Stimulated activated CD4-positive, alpha-beta T cell treated with anti-CD3 and anti-CD28 coated beads, Interleukin-15, amount 100 ng/mL, for 1 hour (primary cell): ENCODE measurements at regions not wholly inside any gene's neighbourhood (a gene's known extent, or its start where the extent isn't known, plus 50 kb on each side); places are given as distances from the start of the nearest gene placed in this dataset.
"Not testable (repeated sequence)": the region's sequence is repeated elsewhere in the genome, so short reads cannot be mapped to it uniquely, and the experiment has no call there.

Source experiments
- DNase-seq, 2 donors: peaks; one replicate each; pipeline ENCODE4 v3.0.0-alpha.2; 2020; ENCODE audit warnings: low read depth in 1 of 2, low spot score in 1 of 2

DNA sequence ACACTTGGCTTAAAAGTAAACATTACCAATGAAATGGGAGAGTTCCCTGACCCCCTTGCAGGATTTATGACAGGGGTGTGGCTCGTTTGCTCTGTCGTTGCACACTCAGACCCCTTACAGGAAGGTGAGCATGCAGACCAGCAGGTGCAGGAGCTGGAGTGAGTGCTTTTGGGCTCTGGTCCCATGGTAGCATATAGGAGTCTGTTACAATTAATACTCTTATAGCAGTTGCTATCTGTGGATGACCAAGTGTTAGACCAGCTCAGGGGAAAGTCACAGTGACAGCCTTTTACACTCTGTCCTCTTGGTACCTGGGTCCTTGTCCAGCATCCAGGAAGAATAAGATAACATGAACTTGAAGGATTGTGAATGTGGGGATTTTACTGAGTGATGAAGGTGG, 1177.5 kb downstream of the NSUN3 start:
- DNase-seq: no peak

DNA sequence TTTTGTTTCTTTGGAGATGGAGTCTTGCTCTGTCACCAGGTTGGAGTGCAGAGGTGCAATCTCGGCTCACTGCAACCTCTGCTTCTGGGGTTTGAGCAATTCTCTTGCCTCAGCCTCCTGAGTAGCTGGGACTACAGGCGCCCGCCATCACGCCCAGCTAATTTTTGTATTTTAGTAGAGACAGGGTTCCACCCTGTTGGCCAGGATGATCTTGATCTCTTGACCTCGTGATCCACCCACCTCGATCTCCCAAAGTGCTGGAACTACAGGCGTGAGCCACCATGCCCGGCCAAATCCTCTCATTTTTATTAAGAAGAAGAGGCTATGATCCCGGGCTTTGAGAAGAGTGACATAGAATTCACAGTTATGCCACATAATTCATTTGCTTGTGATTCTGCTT, 1178.4 kb downstream of the NSUN3 start:
- DNase-seq: not testable (repeated sequence)

DNA sequence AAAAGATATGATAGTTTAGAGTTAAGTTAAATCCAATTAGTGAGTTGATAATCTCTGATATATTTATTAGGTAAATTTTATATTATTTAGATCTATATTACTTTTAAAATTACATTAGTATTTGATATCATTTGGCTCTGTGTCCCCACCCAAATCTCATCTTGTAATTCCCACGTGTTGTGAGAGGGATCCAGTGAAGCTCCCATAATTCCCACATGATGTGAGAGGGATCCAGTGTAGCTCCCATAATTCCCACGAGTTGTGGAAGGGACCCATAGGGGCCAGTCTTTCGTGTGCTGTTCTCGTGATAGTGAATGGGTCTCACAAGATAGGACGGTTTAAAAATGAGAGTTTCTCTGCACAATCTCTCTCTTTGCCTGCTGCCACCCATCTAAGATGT, 1183.6 kb downstream of the NSUN3 start:
- DNase-seq: no peak

DNA sequence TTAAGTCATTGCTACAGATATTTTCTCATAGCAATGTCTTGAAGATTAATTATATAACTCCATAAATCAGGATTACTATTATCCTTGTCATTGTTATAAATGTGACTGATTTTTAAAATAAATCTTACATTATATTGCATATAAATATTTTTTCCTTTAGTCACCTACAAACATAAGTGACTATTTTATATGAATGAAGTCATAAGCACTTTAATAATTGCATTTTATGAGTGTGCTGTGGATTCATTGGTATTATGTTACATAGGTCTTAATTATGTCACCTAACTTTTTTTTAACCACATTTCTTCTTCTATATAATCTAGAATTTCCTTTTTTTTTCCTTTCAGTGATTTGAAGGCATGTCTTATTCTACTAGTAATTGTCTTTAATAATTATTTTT, 1191.2 kb downstream of the NSUN3 start:
- no peak for DNase-seq

DNA sequence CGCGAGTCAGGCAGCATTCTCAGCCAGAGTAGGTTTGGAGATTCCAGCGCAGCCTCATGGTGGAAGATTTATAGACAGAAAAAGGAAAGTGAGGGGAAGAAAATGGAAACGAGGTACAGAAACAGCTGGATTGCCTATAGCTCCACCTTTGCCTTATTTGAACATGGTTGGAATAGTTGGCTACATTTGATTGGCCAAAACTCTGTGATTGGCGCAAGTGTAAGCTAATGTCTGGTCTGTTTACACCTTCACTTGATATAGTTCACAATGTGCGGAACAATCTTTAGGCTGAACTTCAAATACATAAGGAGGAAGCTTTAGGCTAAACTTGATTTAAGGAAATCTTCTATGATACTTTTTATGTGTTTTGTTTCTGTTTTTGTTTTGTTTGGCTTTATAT, 1191.9 kb downstream of the NSUN3 start:
- DNase-seq: no peak

DNA sequence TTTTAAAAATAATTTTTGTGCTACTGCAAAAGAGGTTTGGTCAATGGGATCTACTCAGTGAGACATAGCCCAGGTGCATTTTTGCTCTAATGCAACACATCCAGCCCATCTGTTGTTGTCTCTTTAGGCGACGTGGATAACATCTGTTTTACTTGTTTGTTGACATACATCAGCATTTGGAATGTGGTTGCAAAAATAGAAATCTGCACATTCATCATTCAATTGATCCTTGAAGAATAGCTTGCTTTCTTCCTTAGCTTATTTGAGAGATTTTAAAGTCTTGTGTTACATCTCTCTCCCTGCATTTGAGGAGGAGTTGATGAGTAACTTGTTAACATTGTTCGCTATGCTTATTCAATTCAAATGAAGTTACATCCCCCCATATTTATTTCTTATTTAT, 1202.3 kb downstream of the NSUN3 start:
- no peak for DNase-seq

DNA sequence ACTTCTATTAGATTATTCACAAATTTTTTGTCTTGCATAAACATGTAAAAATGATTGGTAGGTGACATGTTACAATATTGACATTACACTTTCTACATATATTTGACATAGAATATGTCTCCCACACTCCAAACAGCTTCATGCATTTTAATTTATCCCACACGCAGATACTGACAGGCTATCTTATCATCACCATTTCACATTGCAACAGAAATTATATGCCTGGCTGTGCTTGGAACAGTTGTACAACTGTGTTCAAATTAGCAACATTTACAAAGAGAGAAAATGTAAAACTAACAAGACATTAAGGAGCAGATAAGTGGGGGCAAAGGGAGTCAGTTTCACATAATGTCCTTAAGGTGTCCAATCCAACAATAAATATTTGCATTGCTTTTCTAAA, 1208.5 kb downstream of the NSUN3 start:
- no peak for DNase-seq

DNA sequence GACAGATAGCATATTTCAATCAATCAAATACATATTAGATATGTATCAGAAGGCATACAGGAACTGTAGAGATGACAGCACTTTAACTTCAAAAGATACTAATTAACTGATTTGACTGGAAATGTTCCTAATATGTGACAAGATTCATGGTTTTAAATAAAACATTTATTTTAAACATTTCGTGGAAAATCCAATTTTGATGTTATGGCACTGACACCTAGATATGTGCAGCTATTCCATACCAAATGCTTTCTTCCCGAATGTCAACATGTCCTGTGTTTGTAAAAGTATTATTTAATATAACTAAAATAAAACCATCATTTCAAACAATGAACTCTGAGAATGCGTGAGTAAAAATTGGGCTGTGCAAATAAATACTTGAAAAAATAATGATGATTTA, 1209.3 kb downstream of the NSUN3 start:
- no peak for DNase-seq

DNA sequence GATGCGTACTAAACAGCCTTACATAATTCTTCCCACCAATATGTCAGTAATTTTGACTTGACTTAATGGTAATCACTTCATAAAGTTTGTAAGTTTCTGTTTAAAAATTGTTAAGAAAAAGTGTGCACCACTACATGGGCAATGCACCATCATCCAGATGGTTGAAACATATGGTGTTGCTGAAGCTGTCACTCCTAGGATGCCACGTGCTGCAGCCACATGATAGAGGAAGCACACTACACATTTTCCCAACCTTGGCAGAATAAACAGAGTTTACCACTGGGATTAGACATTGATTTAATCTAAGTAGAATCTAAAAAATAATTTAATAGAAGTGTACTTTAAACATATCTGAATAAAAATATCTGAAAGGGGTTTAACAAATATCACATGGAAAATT, 1209.9 kb downstream of the NSUN3 start:
- no peak for DNase-seq

DNA sequence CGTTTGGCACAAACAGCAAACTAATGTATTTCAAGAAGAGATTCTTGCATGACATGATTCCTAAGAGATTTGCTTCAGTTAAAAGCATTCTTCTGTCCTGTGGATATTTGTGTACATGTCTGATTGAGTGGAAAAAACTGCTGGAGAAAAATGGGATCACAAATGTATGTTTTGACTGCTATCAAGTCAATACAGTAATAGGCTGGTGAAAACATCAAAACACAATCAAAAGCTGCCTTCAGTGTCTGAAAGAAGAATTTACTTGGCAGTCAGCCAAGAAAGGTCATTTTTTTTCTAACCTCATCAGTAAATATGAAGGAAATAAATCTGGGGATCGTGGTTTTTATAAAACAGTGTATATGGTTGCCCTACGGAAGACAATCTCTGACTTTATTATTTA, 1214.8 kb downstream of the NSUN3 start:
- no peak for DNase-seq

DNA sequence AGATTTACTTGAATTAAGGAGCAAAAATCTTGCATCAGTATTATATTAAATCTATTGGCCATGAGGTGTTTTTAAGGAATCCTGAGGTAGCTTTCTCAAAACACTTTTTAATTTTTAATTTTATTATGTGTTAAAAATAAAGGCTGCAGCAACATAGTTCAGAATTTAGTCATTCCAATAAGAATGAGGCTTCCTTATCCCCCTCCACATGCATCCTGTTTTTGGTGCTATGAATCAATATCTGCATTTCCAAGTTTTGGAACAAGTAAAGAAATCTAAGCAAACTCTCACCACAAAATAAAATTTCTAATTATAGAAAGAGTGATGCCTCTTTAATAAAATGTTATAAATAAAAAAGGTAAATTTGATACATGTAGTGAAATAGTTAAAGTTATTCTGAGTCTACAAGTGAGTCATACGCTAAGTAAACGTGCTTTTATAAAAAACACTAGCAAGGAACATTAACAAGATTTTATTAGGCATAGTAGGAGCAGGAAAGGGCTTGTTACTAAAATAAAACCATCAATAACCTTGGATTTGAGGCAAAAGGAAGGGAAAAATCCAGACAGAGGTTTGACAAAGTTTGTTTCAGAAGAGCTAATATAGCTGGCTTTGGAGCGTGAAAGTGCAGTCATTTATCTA, 1218.0 kb downstream of the NSUN3 start:
- DNase-seq: no peak

DNA sequence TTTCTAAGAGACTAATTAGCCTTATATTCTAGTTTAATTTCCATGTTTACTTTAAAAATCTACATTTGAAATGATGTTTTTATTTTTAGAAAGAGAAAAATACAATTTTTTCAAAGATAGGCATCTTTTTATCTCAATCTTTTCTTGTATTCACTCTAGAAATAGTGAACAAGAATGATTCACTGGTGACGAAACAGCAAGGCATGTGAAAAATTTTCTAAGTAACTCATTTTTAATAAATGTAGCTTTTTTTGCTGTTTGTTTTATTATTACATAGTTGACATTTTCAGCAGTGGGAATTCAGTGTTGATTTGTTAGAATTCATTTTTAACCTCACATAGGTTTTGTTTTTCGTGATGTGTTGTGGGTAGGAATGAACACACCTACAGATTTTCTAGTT, 1226.4 kb downstream of the NSUN3 start:
- no peak for DNase-seq

DNA sequence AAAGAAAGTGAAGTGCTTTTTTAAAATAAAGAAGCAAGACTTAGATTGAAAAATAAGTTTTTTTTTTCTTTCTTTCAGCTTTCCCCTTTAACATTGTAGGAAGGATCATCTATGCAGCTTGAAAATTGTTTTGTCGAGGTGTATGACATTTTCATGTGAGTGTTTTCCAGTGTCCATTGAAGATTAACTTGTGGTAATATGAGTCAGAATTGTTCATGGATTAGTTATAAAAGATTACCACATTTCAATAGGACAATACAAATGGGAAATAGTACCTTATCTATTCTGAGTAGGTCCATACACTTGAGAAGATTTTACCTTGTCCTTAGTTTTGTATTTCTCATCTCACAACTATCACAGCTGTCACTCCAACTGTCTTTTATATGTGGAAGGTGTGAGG, 1234.7 kb downstream of the NSUN3 start:
- no peak for DNase-seq

DNA sequence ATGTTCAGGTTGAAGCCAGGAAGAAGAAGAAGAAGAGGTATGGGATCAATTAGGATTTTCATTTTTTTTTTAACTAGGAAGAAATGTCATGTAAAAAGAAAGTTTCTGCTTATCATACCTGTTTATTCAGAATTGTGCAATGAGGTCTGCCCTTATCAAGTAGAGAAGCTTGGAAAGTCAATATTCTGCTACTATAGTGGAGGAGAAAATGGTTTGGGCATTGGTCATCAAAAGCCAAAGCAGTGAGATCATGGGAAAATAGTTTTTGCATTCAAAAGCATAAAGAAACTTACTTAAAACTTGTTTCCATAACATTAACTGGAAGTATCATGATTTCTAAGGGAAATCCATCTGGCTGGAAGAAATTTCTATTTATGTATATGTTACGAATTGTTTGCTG, 1239.2 kb downstream of the NSUN3 start:
- no peak for DNase-seq

DNA sequence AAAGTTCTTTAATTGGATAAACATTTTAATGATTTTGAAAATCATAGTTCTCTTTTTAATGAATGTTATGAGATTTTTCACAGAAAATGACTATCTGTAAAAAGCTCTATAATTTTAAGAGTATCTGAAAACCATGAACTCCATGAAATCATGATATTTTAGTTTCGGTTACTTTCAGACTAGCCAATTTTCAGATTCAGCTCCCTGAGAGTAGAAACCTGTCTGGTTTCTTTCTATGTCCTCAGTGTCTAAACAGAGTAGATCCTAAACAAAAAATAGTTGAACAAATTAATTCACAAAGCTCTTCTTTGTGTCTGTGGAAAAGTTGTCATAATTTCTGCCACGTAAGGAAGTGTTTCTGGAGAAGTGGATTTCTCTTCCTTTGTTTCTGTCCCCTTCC, 1247.7 kb downstream of the NSUN3 start:
- DNase-seq: no peak

DNA sequence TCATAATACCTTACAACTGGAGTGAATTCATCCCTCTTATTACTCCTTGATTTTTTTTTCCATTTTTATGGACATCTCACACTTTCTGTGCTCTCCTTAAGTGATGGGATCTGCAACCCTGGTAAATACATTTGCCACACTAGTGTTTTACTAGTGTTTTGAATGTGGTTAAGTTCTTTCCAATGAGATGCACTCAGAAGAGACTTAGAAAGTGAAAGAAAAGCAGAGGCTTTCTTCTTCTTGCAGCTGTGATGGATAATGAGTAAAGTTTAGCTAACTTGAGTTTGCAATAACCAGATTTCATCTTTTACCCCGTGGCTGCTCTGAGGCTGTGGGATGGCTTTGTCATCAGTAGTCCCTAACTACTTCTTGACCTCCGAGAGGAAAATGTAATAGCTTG, 1248.4 kb downstream of the NSUN3 start:
- no peak for DNase-seq

DNA sequence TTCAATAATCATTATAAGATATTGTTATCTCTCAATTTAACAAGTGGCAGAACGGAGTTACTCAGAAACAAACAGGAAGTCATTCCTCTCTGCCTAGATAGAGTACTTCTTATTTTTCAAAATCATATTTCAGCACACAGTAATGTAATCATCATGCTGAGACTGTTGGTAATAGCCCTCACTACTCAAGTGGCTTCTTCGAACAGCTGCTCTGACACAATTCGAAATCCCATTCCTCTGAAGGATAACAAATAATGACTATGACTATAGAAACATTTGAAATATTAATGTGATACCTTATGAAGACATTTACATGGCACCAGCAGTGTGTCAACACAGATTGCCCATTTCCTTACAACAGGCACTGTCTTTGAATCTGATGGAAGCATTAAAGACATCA, 1249.8 kb downstream of the NSUN3 start:
- DNase-seq: no peak

DNA sequence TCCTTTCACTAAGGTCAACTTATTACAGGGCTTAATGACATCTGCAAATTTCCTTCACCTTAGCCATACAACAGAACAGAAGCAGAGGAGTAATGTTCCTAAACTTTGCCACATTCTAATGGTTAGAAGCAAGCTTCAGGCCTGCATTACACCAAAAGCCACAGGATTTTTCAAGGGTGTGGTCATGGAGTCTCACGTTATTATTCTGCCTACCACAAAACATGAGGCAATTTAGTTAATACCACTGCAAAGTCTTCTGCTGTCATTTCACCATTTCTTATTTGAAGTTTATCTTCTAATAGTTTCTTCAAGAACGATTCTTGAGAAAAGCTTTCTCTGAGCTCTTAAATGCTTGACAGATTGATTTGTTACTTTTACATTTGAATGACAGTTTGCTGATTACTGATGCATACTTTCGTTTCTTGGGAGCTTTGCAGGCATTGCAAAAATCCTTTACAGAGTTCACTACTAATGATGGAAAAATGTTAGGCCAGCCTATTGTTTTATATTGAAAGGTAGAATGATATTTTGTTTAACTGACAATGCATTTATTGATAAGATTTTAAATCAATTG, 1257.1 kb downstream of the NSUN3 start:
- no peak for DNase-seq

DNA sequence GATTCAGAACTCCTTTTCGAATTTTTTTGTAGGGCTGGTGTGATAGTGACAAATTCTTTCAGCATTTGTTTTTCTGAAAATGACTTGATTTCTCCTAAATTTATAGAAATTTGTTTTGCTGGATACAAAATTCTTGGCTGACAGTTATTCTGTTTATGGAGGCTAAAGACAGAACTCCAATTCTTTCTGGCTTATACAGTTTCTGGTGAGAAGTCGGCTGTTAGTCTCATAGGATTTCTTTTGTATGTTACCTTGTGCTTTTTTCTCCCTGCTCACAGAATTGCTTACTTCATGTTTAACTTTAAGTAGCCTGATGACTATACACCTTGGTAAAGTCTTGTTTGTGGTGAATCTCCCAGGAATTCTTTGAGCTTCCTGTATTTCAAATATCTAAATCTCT, 1264.6 kb downstream of the NSUN3 start:
- no peak for DNase-seq

DNA sequence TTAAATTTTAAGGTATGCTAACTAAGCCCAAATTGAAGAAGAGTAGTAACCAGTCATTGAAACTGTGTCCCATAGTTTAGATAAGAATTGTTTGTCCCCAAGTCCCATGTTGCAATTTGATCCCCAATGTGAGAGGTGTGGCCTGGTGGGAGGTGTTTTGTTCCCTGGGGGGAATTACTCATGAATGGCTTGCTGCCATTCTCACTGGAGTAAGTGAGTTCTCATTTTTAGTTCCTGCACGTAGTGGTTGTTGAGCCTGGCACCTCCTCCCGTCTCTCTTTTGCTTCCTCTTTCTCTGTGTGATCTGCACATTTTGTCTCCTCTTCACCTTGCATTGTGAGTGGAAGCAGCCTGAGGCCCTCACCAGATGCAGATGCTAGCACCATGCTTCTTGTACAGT, 1271.0 kb downstream of the NSUN3 start:
- no peak for DNase-seq

DNA sequence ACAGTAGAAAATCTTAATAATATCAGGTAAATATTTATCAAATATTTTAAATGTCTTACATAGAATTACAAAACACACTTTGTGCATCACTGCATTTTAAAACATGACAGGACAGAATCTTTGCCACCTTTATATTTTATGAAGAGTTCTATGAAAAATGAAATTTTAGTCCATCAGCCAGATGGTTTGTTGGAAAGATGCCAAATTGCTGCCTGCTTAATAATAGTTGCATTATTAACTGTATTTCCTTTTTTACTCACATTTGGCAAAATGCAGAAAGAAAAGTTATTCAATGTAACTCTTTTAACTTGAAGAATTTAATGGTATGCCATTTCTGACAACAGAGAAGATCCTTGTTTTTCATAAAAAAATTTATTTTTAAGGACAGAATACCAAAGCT, 1271.6 kb downstream of the NSUN3 start:
- DNase-seq: no peak

DNA sequence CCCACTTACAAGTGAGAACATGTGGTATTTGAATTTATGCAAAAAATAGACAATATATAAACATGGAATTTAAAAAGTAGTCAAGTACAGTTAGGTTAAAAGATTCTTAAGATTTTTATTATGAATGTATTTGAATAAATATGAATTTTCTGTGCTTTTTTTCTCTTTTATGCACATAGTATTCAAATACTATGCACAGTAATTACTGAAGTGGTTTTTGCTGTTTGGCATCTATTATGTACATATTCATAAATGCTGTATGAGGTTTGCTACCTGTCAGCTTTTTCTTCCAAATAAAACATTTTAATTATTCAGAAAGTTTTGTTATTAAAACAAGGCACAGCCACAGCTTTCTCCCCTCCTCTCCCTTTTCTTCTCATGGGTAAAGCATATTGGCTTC, 1272.7 kb downstream of the NSUN3 start:
- no peak for DNase-seq

DNA sequence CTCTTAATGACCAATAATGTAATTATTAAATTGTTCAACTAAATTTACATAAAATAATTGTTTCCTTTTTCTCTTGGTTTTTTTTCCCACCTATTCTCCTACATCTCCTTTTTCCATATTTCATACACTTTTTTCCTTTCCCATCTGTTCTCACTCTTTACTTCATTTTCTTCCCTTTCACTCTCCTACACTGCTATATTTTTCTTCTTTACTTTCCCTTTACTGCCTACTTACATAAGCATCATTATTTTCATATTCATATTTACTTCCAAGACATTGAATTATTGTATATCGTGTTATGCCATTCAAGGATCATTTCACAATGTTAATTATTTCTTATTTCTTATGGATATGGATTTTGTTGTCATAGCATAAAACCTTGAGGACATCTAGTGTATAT, 1275.6 kb downstream of the NSUN3 start:
- DNase-seq: no peak

DNA sequence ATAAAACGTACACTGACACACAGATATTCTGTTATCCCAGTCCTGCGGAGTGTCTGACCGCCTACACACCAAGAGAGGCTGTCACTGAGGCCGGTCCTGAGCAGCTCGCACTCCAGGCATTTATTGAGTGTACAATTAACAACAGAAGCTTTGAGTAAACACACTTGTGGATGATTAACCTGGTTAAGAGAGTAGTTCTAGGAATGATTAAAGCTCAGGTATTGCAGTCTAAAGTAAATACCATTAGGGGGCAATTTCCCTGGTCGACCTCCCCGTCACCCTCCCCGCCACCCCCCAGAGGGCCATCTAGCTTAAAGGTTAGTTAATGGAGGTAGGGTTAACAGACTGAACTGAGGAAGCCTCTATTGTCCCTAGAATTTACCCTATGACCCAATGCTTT, 1278.5 kb downstream of the NSUN3 start:
- no peak for DNase-seq
